IMR-90 (cell line): ENCODE measurements at regions not wholly inside any gene's neighbourhood (a gene's known extent, or its start where the extent isn't known, plus 50 kb on each side); places are given as distances from the start of the nearest gene placed in this dataset.

ENCODE experiments used
- ATAC-seq: fragments of 200-7000 bp; cut with Tn5 transposase; 2 replicates; pipeline ENCODE4 v1.9.1; 2020; ENCODE audit warnings: low read depth, mild to moderate bottlenecking, moderate library complexity
- BruUV-seq: library from RNA; stranded (reverse); fragments of 400-500 nt; replicated peaks from 2 replicates; lab custom pipeline; 2021; lab: Mats Ljungman, UMichigan
- CTCF ChIA-PET: fragments of 300-600 bp; formaldehyde crosslinking; extraction: SDS; loops from one replicate; lab custom pipeline; 2021; ENCODE audit warnings: antibody characterized with exemption; lab: Yijun Ruan, JAX
- POLR2A ChIA-PET: fragments of 300-600 bp; sonication (Branson Sonifier 250); formaldehyde crosslinking; loops from one replicate; lab custom pipeline; 2022; ENCODE audit warnings: antibody characterized with exemption; ENCODE audit not compliant: unreplicated experiment; lab: Charles Lee
- DNase-seq: peaks from one replicate; pipeline ENCODE4 v3.0.0; 2013
- H2AFZ ChIP-seq: replicated peaks from 2 replicates; pipeline ENCODE3; 2013; ENCODE audit warnings: low read length, mild to moderate bottlenecking; ENCODE audit not compliant: poor library complexity
- H2AK5ac ChIP-seq: 2 replicates; pipeline ENCODE4 v1.6.1; 2013; ENCODE audit warnings: low read depth, low read length, inconsistent platforms
- H2AK9ac ChIP-seq: replicated peaks from 2 replicates; pipeline ENCODE3; 2013; ENCODE audit warnings: mild to moderate bottlenecking, low read depth, low read length, moderate library complexity; ENCODE audit not compliant: poor library complexity
- H2BK120ac ChIP-seq: 2 replicates; pipeline ENCODE4 v1.6.1; 2013; ENCODE audit warnings: low read depth, low read length, inconsistent platforms
- H2BK15ac ChIP-seq: 3 replicates; pipeline ENCODE4 v1.6.1; 2013; ENCODE audit warnings: low read depth, low read length, inconsistent platforms
- H2BK20ac ChIP-seq: 2 replicates; pipeline ENCODE4 v1.6.1; 2013; ENCODE audit warnings: low read depth, mild to moderate bottlenecking, inconsistent platforms, low read length, moderate library complexity
- H2BK5ac ChIP-seq: 2 replicates; pipeline ENCODE4 v1.6.1; 2013; ENCODE audit warnings: mild to moderate bottlenecking, low read depth, low read length, inconsistent platforms; ENCODE audit not compliant: poor library complexity, severe bottlenecking
- H3K14ac ChIP-seq: replicated peaks from 2 replicates; pipeline ENCODE4 v1.6.1; 2013; ENCODE audit warnings: low read depth, low read length, inconsistent platforms
- H3K18ac ChIP-seq: 2 replicates; pipeline ENCODE4 v1.6.1; 2013; ENCODE audit warnings: low read depth, low read length, control low read depth
- H3K23ac ChIP-seq: 2 replicates; pipeline ENCODE4 v1.6.1; 2013; ENCODE audit warnings: low read depth, low read length, inconsistent platforms
- H3K27ac ChIP-seq: 2 replicates; pipeline ENCODE4 v1.5.1; 2013; ENCODE audit warnings: mild to moderate bottlenecking, control low read depth, low read length; ENCODE audit not compliant: insufficient read depth
- H3K27me3 ChIP-seq: 2 replicates; pipeline ENCODE4 v1.6.1; 2013; ENCODE audit warnings: low read length; ENCODE audit not compliant: control insufficient read depth, insufficient read depth
- H3K36me3 ChIP-seq: 2 replicates; pipeline ENCODE4 v1.6.1; 2013; ENCODE audit warnings: low read length, mixed read lengths; ENCODE audit not compliant: control insufficient read depth, insufficient read depth
- H3K4ac ChIP-seq: 2 replicates; pipeline ENCODE4 v1.6.1; 2013; ENCODE audit warnings: low read depth, low read length, inconsistent platforms
- H3K4me1 ChIP-seq: 2 replicates; pipeline ENCODE4 v1.6.1; 2013; ENCODE audit warnings: low read length, mixed read lengths; ENCODE audit not compliant: control insufficient read depth, insufficient read depth
- H3K4me2 ChIP-seq: 2 replicates; pipeline ENCODE4 v1.6.1; 2013; ENCODE audit warnings: low read depth, mild to moderate bottlenecking, control low read depth, low read length, moderate library complexity
- H3K4me3 ChIP-seq: 2 replicates; pipeline ENCODE4 v1.5.1; 2013; ENCODE audit warnings: low read depth, mild to moderate bottlenecking, control low read depth, low read length, moderate library complexity; ENCODE audit not compliant: insufficient read depth
- H3K56ac ChIP-seq: 2 replicates; pipeline ENCODE4 v1.6.1; 2013; ENCODE audit warnings: low read length, inconsistent platforms; ENCODE audit not compliant: insufficient read depth; ENCODE audit errors: extremely low read depth
- H3K79me1 ChIP-seq, 2 experiments: 2 replicates each; pipeline ENCODE4 v1.6.1; 2013; ENCODE audit warnings: low read length in 2 of 2, inconsistent platforms in 1 of 2, low read depth in 1 of 2
- H3K9ac ChIP-seq: 2 replicates; pipeline ENCODE4 v1.6.1; 2013; ENCODE audit warnings: low read depth, low read length, control low read depth
- H3K9me1 ChIP-seq: 2 replicates; pipeline ENCODE4 v1.6.1; 2013; ENCODE audit warnings: low read length, inconsistent platforms; ENCODE audit not compliant: insufficient read depth
- H3K9me3 ChIP-seq: 2 replicates; pipeline ENCODE4 v1.6.1; 2013; ENCODE audit warnings: low read length; ENCODE audit not compliant: control insufficient read depth, insufficient read depth
- H4K20me1 ChIP-seq: 2 replicates; pipeline ENCODE4 v1.6.1; 2013; ENCODE audit warnings: low read length, inconsistent platforms; ENCODE audit not compliant: insufficient read depth
- H4K5ac ChIP-seq: 2 replicates; pipeline ENCODE4 v1.6.1; 2013; ENCODE audit warnings: mild to moderate bottlenecking, low read depth, low read length, control low read depth
- H4K8ac ChIP-seq, 2 experiments: 2 replicates each; pipeline ENCODE4 v1.6.1; 2013; ENCODE audit warnings: low read depth in 2 of 2, low read length in 2 of 2, control low read depth in 1 of 2, inconsistent platforms in 1 of 2
- H4K91ac ChIP-seq: 2 replicates; pipeline ENCODE4 v1.6.1; 2013; ENCODE audit warnings: low read depth, low read length, inconsistent platforms; ENCODE audit not compliant: insufficient read depth
- BHLHE40 ChIP-seq: fragments of 150-350 bp; IDR thresholded peaks from 2 replicates; pipeline ENCODE4 v1.6.1; 2016; ENCODE audit warnings: mild to moderate bottlenecking, low read depth, low read length
- CEBPB ChIP-seq: IDR thresholded peaks from 2 replicates; pipeline ENCODE4 v1.6.1; 2012; ENCODE audit warnings: low read depth, low read length, improper control_type of control experiment
- CHD1 ChIP-seq: IDR thresholded peaks from 2 replicates; pipeline ENCODE4 v1.6.1; 2012; ENCODE audit warnings: low read depth, low read length, improper control_type of control experiment
- FOS ChIP-seq: fragments of 150-350 bp; IDR thresholded peaks from 2 replicates; pipeline ENCODE4 v1.6.1; 2016; ENCODE audit warnings: low read depth, low read length
- MAFK ChIP-seq: IDR thresholded peaks from 2 replicates; pipeline ENCODE4 v1.6.1; 2012; ENCODE audit warnings: low read depth, low read length, improper control_type of control experiment
- MAZ ChIP-seq: IDR thresholded peaks from 2 replicates; pipeline ENCODE4 v1.6.1; 2012; ENCODE audit warnings: low read depth, mild to moderate bottlenecking, low read length, improper control_type of control experiment, moderate library complexity, borderline replicate concordance
- MXI1 ChIP-seq: IDR thresholded peaks from 2 replicates; pipeline ENCODE4 v1.6.1; 2012; ENCODE audit warnings: low read depth, mild to moderate bottlenecking, low read length, moderate library complexity, borderline replicate concordance
- NFE2L2 ChIP-seq: fragments of 150-350 bp; IDR thresholded peaks from 2 replicates; pipeline ENCODE4 v1.6.1; 2016; ENCODE audit warnings: low read depth, mild to moderate bottlenecking, low read length
- POLR2A ChIP-seq: IDR thresholded peaks from 2 replicates; pipeline ENCODE4 v1.6.1; 2012; ENCODE audit warnings: mild to moderate bottlenecking, low read depth, low read length
- RAD21 ChIP-seq: IDR thresholded peaks from 2 replicates; pipeline ENCODE4 v1.6.1; 2012; ENCODE audit warnings: low read length, improper control_type of control experiment
- RCOR1 ChIP-seq: IDR thresholded peaks from 2 replicates; pipeline ENCODE4 v1.6.1; 2012; ENCODE audit warnings: mild to moderate bottlenecking, low read length, improper control_type of control experiment; ENCODE audit not compliant: insufficient replicate concordance
- RFX5 ChIP-seq: IDR thresholded peaks from 2 replicates; pipeline ENCODE4 v1.8.0; 2012; ENCODE audit warnings: low read depth, mild to moderate bottlenecking, low read length, moderate library complexity
- SMC3 ChIP-seq: fragments of 150-350 bp; IDR thresholded peaks from 2 replicates; pipeline ENCODE4 v1.6.1; 2016; ENCODE audit warnings: low read depth, mild to moderate bottlenecking, antibody characterized with exemption, low read length, moderate library complexity
- USF2 ChIP-seq: fragments of 150-350 bp; IDR thresholded peaks from 2 replicates; pipeline ENCODE4 v1.6.1; 2017; ENCODE audit warnings: mild to moderate bottlenecking, antibody characterized with exemption, low read length, low read depth
- dilution Hi-C: fragments of 300-500 bp; cut with HindIII; formaldehyde crosslinking; loops from one replicate; pipeline ENCODE4 v1.14.3; 2018; ENCODE audit warnings: low sequenced_read_pairs; ENCODE audit not compliant: unreplicated experiment
- in situ Hi-C: fragments of 300-500 bp; cut with MboI; formaldehyde crosslinking; loops from 3 replicates; pipeline ENCODE4 v1.14.3; 2019; ENCODE audit warnings: low sequenced_read_pairs, inconsistent platforms, mixed read lengths
- intact Hi-C: fragments of 100-400 bp; cut with micrococcal nuclease; formaldehyde crosslinking; loops from 2 replicates; pipeline ENCODE4 v1.10.0; 2022
- TF ChIP-seq, protein P1 (sequence below): conservative IDR thresholded peaks from 2 replicates; pipeline ENCODE4 v1.5.1; 2012; ENCODE audit warnings: mild to moderate bottlenecking, low read depth, low read length, improper control_type of control experiment
- TF ChIP-seq, protein P2 (sequence below): fragments of 150-350 bp; IDR thresholded peaks from 2 replicates; pipeline ENCODE4 v1.6.1; 2016; ENCODE audit warnings: low read depth, mild to moderate bottlenecking, low read length, moderate library complexity, borderline replicate concordance

DNA sequence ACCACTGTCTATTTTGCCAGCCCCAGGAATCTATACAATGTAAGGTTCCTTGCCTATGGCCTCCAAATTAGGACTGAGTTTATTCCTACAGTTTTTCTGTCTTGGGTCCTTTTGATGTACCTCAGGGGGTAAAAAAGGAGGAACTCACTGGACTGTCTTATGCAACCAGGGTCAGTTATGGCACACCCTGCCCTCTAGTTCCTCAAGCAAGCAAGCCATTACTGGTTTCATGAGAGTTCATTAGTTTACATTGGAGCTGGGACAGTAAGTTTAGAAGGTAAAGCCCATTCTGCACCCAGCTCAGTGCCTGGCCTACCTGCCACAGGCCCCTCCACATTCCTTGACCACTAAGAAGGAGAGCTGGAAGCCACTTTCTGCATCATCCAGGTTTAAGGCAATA lies 68.7 kb upstream of the WIPF1 start:
- H2BK5ac ChIP-seq = no peak overlapping the region
- H3K9ac ChIP-seq = no peak overlapping the region
- no peak overlapping the region for H4K8ac ChIP-seq
- in situ Hi-C loops = no loop called here
- 0 out of 2 replicates have a peak overlapping the region, but pooled peaks have one; percentile 1 for H3K14ac ChIP-seq
- H3K4me3 ChIP-seq = no peak overlapping the region
- ChIA-PET POLR2A (no interaction called here), CTCF (interaction anchor here (1.3 kb wide), 1 partner anchor 13 kb away, joined by 4 read pairs; no protein-coding TSS in a partner anchor)
- intact Hi-C loops = no loop called here
- ATAC-seq = peak; percentile 4; the same call in 1 of the 2 replicates
- H3K56ac ChIP-seq = no peak overlapping the region
- dilution Hi-C loops = no loop called here
- no peaks in the 10 kb centered on the region for H3K27me3 ChIP-seq
- H3K36me3 ChIP-seq = peaks cover 1% of the 10 kb centered on the region; the same call in 1 of the 2 replicates
- no peak overlapping the region for H2AK9ac ChIP-seq
- peaks cover 23% of the 10 kb centered on the region; the same call in 1 of the 2 replicates for H4K20me1 ChIP-seq
- H4K91ac ChIP-seq = no peak overlapping the region
- no peak overlapping the region for H2BK20ac ChIP-seq
- no peak overlapping the region for H2AFZ ChIP-seq
- peaks cover 23% of the 10 kb centered on the region for H3K9me1 ChIP-seq
- DNase-seq = no peak
- BruUV-seq = no TSS peak
- H3K4ac ChIP-seq = no peak overlapping the region
- H3K27ac ChIP-seq = no peak overlapping the region
- H3K79me1 ChIP-seq = peaks cover 33 to 58% of the 10 kb centered on the region in 2 experiments
- TF ChIP-seq MAZ (no peak), CHD1 (no peak), MXI1 (no peak), SMC3 (no peak), MAFK (no peak), RFX5 (no peak), POLR2A (no peak), NFE2L2 (no peak), USF2 (no peak), RCOR1 (no peak), BHLHE40 (no peak), RAD21 (no peak), CEBPB (no peak), FOS (no peak)
- TF ChIP-seq, protein P1, sequence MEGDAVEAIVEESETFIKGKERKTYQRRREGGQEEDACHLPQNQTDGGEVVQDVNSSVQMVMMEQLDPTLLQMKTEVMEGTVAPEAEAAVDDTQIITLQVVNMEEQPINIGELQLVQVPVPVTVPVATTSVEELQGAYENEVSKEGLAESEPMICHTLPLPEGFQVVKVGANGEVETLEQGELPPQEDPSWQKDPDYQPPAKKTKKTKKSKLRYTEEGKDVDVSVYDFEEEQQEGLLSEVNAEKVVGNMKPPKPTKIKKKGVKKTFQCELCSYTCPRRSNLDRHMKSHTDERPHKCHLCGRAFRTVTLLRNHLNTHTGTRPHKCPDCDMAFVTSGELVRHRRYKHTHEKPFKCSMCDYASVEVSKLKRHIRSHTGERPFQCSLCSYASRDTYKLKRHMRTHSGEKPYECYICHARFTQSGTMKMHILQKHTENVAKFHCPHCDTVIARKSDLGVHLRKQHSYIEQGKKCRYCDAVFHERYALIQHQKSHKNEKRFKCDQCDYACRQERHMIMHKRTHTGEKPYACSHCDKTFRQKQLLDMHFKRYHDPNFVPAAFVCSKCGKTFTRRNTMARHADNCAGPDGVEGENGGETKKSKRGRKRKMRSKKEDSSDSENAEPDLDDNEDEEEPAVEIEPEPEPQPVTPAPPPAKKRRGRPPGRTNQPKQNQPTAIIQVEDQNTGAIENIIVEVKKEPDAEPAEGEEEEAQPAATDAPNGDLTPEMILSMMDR = no peak
- TF ChIP-seq, protein P2, sequence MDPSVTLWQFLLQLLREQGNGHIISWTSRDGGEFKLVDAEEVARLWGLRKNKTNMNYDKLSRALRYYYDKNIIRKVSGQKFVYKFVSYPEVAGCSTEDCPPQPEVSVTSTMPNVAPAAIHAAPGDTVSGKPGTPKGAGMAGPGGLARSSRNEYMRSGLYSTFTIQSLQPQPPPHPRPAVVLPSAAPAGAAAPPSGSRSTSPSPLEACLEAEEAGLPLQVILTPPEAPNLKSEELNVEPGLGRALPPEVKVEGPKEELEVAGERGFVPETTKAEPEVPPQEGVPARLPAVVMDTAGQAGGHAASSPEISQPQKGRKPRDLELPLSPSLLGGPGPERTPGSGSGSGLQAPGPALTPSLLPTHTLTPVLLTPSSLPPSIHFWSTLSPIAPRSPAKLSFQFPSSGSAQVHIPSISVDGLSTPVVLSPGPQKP = no peak
- no peak overlapping the region for H2BK120ac ChIP-seq
- no peak overlapping the region for H4K5ac ChIP-seq
- peaks cover 6% of the 10 kb centered on the region for H3K4me1 ChIP-seq
- H3K4me2 ChIP-seq = no peak overlapping the region
- H3K18ac ChIP-seq = no peak overlapping the region
- no peak overlapping the region for H2BK15ac ChIP-seq
- H2AK5ac ChIP-seq = no peak overlapping the region
- H3K23ac ChIP-seq = 0 out of 2 replicates have a peak overlapping the region, but pooled peaks have one; percentile 39
- H3K9me3 ChIP-seq = no peaks in the 10 kb centered on the region
